A204.1 (cell line): ENCODE measurements at regions not wholly inside any gene's neighbourhood (a gene's known extent, or its start where the extent isn't known, plus 50 kb on each side); places are given as distances from the start of the nearest gene placed in this dataset.

Source experiments
- FAIRE-seq: peaks from 2 replicates; lab custom pipeline; 2012; peaks lifted over from hg19 to GRCh38; lab: Jason Lieb, UNC

DNA sequence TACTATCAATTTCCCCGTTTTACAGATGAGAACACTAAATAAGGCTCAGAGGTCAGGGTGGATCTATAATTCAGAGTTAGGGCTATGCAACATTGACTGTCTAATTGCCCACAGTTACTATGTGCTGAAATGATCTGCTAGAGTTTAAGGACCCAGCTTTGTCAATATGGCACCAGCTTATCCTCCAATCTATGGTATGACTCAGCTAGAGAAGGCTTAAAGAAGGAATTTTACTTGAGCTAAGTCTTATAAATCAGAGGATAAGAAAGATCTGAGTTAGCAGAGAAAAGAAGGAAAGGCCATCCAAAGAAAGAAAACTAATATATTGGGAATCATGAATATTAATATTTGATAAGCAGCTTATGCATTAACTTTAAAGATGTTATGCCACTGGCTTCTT, 78.1 kb downstream of the ASB9 start:
- no peak for FAIRE-seq

- FAIRE-seq = no peak
Measured at GRCh38 chrX:15188039-15188438, 81.8 kb downstream of the ASB9 start.

GRCh38 chrX:15177316-15177715, 92.6 kb downstream of the ASB9 start:
- FAIRE-seq = no peak

- FAIRE-seq = no peak
Measured at GRCh38 chrX:15173411-15173810, 96.5 kb downstream of the ASB9 start.

GRCh38 chrX:15170927-15171326, 99.0 kb downstream of the ASB9 start:
- FAIRE-seq = no peak

- no peak for FAIRE-seq
Measured at GRCh38 chrX:15167826-15168225, 102.1 kb downstream of the ASB9 start.

DNA sequence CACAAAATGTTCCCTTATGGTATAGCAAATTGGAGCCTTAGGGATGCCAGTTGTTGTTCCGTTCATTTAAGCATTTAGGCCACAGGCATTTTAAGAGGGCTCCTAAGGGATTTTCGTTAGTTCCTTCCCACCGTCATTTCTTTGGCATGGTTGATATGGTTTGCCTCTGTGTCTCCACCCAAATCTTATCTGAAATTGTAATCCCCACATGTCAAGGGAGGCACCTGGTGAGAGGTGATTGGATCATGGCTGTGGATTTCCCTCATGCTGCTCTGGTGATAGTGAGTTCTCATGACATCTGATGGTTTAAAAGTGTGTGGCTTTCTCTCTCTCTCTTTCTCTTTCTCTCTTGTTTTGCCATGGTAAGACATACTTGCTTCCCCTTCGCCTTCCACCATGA, 104.1 kb downstream of the ASB9 start:
- FAIRE-seq = no peak

DNA sequence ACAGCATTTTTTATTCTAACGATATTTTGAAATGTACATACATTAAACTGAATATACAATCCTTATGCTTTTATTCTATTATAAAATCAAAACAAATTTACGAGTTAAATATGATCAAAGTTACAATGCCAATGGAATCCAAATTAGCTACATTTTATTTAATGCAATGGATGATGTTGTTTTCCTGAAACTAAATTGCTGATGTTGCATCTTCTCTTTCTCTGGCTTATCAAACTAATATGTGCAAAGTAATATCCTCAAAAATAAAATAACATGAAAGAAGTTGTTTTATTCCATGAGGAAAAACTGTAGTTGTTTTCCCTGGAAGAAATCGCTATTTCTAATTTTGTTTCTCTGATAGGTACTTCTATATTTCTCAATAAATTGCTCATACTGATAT, 106.8 kb downstream of the ASB9 start:
- FAIRE-seq = no peak

- no peak for FAIRE-seq
Measured at GRCh38 chrX:15160558-15161095, 109.3 kb downstream of the ASB9 start.

GRCh38 chrX:15158736-15159406, 111.0 kb downstream of the ASB9 start:
- no peak for FAIRE-seq

DNA sequence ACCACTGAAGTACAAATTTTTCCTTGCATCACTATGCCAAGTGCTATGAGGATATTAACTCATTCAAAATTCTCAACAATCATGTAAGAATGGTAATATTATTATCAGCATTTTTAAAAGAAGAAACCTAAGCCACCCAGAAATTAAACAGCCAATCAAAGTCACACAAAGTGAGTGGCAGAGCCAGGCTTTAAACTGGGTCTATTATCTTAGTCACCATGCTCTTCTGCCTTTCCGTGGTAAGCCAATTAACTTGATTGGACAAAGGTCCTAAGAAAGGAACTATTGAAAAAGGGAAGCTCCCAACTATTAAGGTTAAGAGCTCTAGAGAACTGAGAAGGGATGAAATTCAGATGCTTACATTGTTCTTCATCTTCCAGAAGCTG, 111.5 kb downstream of the ASB9 start:
- FAIRE-seq = no peak

DNA sequence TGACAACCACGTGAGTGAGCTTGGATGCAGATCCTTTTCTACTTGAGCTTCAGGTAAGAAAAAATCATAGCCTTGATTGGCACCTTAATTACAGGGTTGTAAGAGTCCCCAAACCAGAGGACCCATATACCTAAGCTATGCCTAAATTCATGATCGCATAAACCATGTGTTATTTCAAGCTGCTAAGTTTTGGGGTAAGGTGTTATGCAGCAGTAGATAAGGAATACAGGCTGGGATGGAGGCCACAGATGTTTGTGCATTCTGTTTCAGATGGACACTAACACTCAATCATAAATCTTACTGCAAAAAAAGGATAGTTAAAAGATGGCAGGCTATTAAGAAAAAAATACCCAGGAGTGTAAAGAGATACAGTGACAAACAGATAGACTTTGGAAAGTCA, 112.3 kb downstream of the ASB9 start:
- no peak for FAIRE-seq

- no peak for FAIRE-seq
Measured at GRCh38 chrX:15151267-15152186, 118.4 kb downstream of the ASB9 start.

DNA sequence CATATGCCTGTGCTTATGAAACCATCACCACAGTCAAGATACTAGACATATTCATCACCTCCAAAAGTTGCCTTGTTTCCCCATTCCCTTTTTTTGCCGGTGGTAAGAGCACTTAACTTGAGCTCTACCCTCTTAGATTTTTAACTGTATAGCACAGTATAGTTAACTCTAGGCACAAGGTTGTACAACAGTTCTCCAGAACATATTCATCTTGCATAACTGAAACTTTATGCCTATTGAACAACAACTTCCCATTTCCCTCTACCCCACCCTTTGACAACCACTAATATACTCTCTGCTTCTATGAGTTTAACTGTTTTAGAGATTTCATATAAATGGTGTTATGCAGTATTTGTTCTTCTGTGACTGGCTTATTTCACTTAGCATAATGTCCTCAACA, 119.3 kb downstream of the ASB9 start:
- FAIRE-seq = no peak

DNA sequence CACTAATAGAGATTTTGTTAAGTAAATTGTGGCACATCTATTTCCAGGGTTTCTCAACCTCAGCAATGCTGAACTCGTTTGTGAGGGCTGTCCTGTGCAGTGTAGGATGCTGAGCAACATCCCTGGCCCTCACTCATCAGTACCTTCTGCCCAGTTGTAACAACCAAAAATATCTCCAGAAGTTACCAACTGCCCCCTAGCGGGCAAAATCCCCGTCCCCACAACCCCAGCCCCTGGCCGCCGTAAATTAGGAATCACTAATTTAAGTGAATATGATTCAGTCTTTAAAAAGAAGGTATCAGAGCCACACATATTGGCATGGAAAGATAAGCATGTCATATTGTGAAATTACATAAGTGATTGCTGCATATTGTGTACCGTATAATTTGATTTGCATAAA, 123.4 kb downstream of the ASB9 start:
- no peak for FAIRE-seq

- FAIRE-seq = no peak
Measured at GRCh38 chrX:15143825-15144121, 126.1 kb downstream of the ASB9 start.

GRCh38 chrX:15143050-15143824, 126.6 kb downstream of the ASB9 start:
- FAIRE-seq = peak; percentile 92

DNA sequence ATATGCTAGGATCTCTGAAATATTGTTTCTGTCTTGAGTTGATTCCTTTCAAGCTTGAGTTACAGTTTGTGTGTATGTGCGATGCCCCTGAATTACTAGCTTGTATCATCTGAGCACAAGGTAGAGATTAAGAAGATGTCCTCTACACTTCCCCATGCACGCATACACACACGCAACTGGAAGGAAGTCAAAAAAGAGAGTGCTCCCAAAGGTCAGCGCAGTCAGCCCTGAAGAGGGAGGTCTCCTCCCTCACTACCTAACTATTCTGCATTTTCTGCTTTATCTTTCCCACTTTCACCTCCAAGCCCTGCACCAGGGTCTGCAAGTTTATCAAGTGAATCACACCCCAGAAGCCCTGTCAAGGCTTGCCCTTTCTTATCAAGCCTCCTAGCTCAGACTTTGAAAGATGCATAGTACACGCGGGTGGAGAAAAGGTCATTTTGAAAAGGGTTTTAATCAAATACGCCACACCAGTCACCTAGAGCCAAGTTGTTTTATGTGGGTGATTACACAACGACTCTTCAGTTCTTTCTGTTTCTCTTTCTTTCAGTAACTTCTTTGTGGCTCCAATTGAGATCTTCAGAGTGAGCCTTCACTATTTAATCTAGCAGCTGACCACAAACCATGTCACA, 127.7 kb downstream of the ASB9 start:
- FAIRE-seq = no peak

DNA sequence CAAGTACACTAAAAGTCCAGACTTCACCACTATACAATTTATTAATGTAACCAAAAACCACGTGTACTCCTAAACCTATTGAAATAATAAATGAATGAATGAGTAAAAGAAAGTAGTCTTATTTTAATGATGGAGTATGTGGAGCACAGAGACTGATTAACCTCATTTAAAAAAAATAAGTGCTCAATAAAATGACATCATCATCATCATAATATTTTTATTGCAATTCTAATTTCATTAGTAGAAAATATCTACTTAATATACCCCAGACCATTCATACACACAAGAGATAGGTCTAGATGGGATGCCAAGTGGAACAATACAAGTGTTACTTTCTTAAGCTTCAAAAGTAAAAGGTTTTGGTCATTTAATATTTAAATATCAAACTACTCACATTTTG, 133.1 kb downstream of the ASB9 start:
- no peak for FAIRE-seq

GRCh38 chrX:15129412-15129811, 140.5 kb downstream of the ASB9 start:
- FAIRE-seq = no peak

GRCh38 chrX:15128861-15129260, 141.0 kb downstream of the ASB9 start:
- FAIRE-seq = no peak

DNA sequence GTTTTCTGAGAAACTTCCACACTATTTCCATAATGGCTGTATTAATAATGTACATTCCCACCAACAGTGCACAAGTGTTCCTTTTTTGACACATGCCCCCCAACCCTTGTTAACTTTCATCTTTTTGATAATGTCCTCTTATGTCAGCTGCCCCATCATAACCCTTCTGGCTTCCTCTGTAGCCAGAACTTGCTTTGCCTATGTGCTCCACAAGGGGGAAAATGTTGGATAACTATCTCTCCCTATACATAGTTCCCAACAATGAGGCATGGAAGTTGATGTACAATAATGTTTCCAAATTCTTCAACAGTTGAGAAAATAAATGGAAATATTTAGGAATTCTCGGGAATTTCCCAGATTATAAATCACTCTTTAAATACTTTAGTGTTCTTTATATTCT, 142.9 kb downstream of the ASB9 start:
- peak; percentile 66 for FAIRE-seq
